Spinal cord (tissue), 9 donors: ENCODE measurements at regions not wholly inside any gene's neighbourhood (a gene's known extent, or its start where the extent isn't known, plus 50 kb on each side); places are given as distances from the start of the nearest gene placed in this dataset.

Experiments used
- DNase-seq, 6 donors: peaks; one replicate each; pipeline versions ENCODE4 v3.0.0 to v3.0.0-alpha.2; 2013 to 2015; ENCODE audit warnings: low spot score in 6 of 6, low read depth in 4 of 6
- H3K27ac ChIP-seq: one replicate; pipeline ENCODE4 v1.5.1; 2013; ENCODE audit warnings: low read depth, low read length, control low read depth
- H3K27me3 ChIP-seq: one replicate; pipeline ENCODE4 v1.6.1; 2013; ENCODE audit warnings: low read length; ENCODE audit not compliant: control insufficient read depth, insufficient read depth
- H3K36me3 ChIP-seq: one replicate; pipeline ENCODE4 v1.6.1; 2013; ENCODE audit warnings: low read length; ENCODE audit not compliant: control insufficient read depth, insufficient read depth
- H3K4me1 ChIP-seq: one replicate; pipeline ENCODE4 v1.6.1; 2013; ENCODE audit warnings: low read length; ENCODE audit not compliant: control insufficient read depth, insufficient read depth
- H3K4me3 ChIP-seq: one replicate; pipeline ENCODE4 v1.5.1; 2013; ENCODE audit warnings: low read depth, low read length, control low read depth
- H3K9me3 ChIP-seq: one replicate; pipeline ENCODE4 v1.6.1; 2013; ENCODE audit warnings: low read length; ENCODE audit not compliant: control insufficient read depth, insufficient read depth
- WGBS: methylation state at CpG from one replicate; pipeline ENCODE4 v1.1.5; 2013; ENCODE audit warnings: missing lambda C conversion rate; ENCODE audit not compliant: insufficient coverage; 5-methylcytosine and 5-hydroxymethylcytosine counted together
- donor health status: healthy.

DNA sequence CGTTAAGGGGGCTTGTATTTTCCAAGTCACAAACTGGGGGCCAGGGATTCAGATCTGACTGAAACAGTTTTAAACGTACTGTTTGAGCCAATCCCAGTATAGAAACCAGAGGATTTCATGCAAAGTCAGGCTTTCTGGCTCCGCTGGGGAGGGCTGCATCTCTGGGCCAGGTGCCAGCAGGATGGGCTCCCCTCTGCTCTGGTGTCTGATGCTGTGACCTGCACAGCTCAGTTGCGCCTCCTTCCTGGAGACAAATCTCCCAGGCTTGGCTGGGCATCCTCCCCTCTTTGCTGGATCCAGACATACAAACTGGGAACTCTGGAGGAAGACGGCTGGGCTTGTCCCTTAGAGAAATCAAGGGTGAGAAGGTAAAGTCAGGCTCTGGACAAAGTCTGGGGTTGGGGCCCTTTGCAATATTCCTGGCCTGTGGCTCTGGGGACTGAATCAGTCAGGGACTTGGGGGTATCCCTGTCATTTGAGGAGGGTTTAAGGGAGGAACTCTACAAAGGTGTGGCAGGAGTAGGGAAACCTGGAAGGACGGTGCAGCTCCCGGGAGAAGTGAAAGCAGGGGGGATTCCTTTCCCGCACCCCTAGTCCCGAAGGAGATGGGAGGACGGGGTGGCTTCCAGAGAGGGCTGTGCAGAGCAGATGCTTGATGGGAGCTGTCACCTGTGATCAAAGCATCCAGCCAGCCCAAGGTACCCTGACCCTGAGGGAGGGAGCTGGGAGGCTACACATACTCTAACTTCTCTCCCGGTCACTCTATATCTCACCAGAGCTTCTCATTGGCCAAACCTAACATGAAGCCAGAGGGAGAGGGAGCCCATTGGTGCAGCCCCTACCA is 114.8 kb upstream of the ATP2B2 start:
- Histone ChIP-seq H3K36me3 (peaks cover 2% of the 10 kb centered on the region), H3K4me1 (peaks cover 12% of the 10 kb centered on the region), H3K4me3 (no peak overlapping the region), H3K27me3 (no peaks in the 10 kb centered on the region), H3K27ac (no peak overlapping the region), H3K9me3 (no peaks in the 10 kb centered on the region)
- DNase-seq = peak in 2 of 6 donors; percentile 50 to 74
- WGBS = 58% methylated on average over 8 of the region's 11 CpGs

DNA sequence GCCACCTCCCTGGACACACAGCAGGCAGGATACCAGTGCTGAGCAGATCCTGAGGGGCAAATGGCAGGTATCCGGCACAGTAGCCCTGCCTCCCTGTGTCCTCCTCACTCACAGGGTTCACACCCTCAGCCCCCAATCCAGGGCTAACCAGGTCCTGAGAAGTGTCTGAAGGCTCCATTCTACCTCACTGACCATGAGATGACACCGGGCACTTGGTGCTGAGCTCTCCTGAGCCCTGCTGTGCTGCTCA is 115.4 kb upstream of the ATP2B2 start:
- Histone ChIP-seq H3K4me1 (peaks cover 12% of the 10 kb centered on the region), H3K4me3 (no peak overlapping the region), H3K9me3 (no peaks in the 10 kb centered on the region), H3K27me3 (no peaks in the 10 kb centered on the region), H3K27ac (no peak overlapping the region), H3K36me3 (peaks cover 2% of the 10 kb centered on the region)
- 59% methylated on average over 2 of the region's 2 CpGs for WGBS
- no peak for DNase-seq

DNA sequence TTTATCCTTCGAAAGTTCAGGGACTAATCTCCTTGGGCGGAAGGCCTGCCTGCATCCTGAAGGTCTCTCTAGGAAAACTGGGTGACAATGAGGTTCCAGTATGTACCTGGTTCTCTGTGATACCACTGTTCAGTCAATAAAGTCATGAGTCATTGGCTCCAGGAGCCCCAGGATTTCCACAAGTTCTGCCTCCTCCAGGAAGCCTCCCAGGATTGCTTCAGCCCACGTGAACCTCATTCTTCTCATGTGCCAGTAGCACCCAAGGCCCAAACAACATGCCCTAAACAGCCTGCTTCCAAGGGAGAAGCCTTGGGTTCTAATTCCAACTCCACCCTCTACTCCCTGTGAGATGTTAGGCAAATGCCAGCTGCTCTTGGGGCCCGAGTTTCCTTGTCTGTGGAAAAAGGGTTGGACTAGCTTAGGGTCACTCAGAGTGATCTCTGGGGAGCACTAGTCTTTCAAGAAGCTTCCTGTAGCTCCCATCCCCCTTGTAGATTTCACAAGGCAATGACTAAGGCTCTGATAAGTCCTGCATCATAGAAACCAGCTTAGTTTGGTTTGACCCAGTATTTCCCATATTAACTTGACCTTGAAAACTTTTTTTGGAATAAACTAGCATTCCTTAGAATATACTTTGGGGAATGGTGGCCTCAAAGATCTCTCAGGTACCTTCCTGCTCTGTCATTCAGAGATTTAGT is 118.3 kb upstream of the ATP2B2 start:
- WGBS = 96% methylated on average over 2 of the region's 4 CpGs

DNA sequence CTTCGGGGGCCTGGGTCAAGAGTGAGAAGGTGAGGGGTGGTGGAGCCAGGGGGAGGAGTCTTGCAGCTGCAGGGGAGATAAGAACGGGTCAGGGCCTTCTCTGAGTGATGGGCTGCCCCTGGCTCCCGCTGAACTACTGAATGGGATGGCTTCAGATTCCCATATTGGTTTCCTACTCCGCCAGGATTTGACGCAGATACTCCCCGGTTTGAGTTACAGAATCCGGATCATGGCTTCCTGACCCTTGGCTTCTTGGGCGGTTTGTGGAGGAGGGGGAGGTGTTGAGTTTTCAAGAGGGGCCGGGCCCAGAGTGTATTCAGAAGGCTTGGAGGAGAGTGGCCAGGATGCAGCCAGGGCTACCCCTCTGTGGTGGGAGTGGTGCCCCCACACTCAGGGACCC is 119.9 kb upstream of the ATP2B2 start:
- H3K9me3 ChIP-seq = no peaks in the 10 kb centered on the region
- WGBS = 69% methylated on average over 7 of the region's 9 CpGs
- H3K4me1 ChIP-seq = peaks cover 12% of the 10 kb centered on the region
- no peaks in the 10 kb centered on the region for H3K36me3 ChIP-seq
- no peaks in the 10 kb centered on the region for H3K27me3 ChIP-seq
- DNase-seq = no peak
- H3K27ac ChIP-seq = no peak overlapping the region
- no peak overlapping the region for H3K4me3 ChIP-seq

More for the DNA sequence above, 118.3 kb upstream of the ATP2B2 start:
- no peaks in the 10 kb centered on the region for H3K27me3 ChIP-seq
- H3K4me3 ChIP-seq = no peak overlapping the region
- no peaks in the 10 kb centered on the region for H3K36me3 ChIP-seq
- H3K27ac ChIP-seq = no peak overlapping the region
- no peak for DNase-seq
- no peaks in the 10 kb centered on the region for H3K9me3 ChIP-seq
- peaks cover 13% of the 10 kb centered on the region for H3K4me1 ChIP-seq

DNA sequence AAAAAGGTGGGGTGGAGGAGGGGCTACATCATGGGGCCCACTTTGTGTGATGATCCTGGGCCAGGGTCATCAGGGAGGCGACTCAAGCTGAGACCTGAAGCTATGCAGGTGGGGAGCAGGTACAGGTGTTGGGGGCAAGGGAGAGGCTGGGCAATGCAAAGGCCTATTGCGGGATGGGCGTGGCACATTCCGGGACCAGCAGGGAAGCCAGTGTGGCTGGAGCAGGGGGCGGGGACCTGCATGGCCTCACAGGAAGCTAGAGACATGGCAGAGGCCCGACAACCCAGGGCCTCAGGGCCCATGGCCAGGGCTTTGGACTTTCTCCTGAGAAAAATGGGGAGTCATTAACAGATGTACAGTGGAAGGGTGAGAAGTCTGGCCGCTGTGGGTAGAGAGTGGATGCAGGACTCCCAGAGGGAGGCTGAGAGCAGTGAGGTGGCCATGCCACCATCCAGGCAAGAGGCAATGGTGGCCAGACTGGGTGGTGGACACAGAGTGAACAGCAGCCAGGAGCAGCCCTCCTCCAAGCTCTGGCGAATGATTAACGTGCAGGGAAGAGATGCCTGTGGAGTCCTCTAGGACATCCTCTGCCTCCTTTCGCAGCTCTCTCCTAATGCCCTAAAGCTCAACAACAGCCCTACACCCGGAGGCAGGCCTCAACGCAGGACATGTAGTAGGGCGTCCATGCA is 122.6 kb upstream of the ATP2B2 start:
- H3K9me3 ChIP-seq = no peaks in the 10 kb centered on the region
- no peaks in the 10 kb centered on the region for H3K27me3 ChIP-seq
- peaks cover 9% of the 10 kb centered on the region for H3K4me1 ChIP-seq
- H3K4me3 ChIP-seq = no peak overlapping the region
- 74% methylated on average over 10 of the region's 13 CpGs for WGBS
- H3K36me3 ChIP-seq = no peaks in the 10 kb centered on the region
- no peak for DNase-seq
- no peak overlapping the region for H3K27ac ChIP-seq

DNA sequence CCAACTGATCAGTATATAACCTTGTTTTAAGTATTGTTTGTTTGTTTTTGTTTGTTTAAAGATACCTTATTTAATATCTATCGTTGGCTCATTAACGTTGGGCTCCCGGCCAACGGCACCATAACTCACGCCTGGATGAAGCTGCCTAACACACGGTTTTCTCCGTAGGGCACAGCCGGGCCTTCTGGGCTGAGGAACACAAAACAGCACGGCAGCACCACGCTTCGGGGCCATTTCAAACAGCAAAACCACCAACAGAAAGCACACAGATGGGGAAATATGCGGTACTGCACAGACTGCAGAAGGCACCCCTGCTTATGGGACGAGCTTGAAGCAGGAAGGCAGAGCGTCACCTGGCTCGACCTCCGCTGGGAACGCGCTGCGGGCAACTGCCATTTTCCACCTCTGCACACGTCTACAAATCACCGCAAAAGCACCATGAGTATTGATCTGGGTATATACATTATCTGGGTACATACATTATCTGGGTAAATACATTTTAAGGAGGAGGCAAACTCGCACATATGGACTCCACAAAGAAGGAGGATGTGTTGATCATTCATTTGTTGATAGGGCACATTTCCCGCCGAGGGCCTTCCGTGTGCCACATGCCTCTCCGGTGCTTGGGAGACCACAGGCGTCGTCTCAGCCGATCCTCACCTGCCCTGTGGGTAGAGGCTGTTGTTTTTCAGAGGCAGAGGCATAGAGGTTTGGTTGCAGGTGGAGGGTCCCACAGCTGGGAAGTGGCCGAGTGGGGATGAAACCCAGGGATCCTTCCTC is 123.7 kb upstream of the ATP2B2 start:
- Histone ChIP-seq H3K4me3 (no peak overlapping the region), H3K36me3 (no peaks in the 10 kb centered on the region), H3K27me3 (no peaks in the 10 kb centered on the region)

DNA sequence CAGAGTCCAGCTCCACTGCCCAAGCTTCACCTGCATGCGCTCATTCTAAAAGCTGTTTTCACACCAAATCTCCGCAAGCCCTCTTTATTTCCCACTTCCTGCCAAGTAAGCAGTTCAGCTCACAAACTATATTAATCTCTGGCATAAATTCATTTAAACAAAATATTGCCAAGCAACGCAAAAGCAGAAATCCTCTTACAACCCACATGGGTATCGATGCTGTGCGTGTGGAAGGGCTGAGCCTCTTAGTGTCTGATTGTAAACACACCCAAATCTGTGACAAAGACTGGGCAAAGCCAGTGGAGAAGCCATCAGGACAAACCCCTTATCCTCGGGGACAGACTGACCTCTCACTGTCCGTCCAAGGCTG is 124.3 kb upstream of the ATP2B2 start:
- Histone ChIP-seq H3K36me3 (no peaks in the 10 kb centered on the region), H3K27me3 (no peaks in the 10 kb centered on the region), H3K4me1 (peaks cover 9% of the 10 kb centered on the region), H3K4me3 (no peak overlapping the region), H3K9me3 (no peaks in the 10 kb centered on the region), H3K27ac (no peak overlapping the region)
- WGBS = 93% methylated on average over 4 of the region's 7 CpGs
- peak in 2 of 6 donors; percentile 69 for DNase-seq

More for the DNA sequence above, 123.7 kb upstream of the ATP2B2 start:
- peak in 2 of 6 donors; percentile 53 to 72 for DNase-seq
- H3K27ac ChIP-seq = no peak overlapping the region
- 69% methylated on average over 20 of the region's 30 CpGs for WGBS
- peaks cover 9% of the 10 kb centered on the region for H3K4me1 ChIP-seq
- no peaks in the 10 kb centered on the region for H3K9me3 ChIP-seq

DNA sequence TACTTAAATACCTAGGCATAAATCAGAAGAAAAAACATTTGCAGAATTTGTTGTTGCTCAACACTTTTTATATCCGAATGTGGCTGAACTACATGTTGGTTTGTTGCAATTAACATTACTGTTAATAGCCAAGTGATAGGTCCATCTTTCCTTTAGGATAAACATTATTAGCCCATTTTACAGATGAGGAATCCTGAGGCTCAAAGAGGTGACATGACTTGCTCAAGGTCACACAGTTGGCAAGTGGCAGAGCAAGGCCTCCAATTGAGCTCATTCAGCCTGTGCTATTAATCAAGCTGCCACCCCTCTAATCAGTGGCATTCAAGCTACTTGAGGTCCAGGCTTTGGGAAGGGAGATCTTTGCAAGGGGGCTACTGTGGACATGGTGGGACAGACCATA is 125.8 kb upstream of the ATP2B2 start:
- no peak for DNase-seq
- Histone ChIP-seq H3K4me1 (peaks cover 20% of the 10 kb centered on the region), H3K36me3 (no peaks in the 10 kb centered on the region), H3K4me3 (no peak overlapping the region), H3K27ac (no peak overlapping the region), H3K27me3 (no peaks in the 10 kb centered on the region), H3K9me3 (no peaks in the 10 kb centered on the region)
- no CpG with 5 or more reads among the region's 1 CpG for WGBS

DNA sequence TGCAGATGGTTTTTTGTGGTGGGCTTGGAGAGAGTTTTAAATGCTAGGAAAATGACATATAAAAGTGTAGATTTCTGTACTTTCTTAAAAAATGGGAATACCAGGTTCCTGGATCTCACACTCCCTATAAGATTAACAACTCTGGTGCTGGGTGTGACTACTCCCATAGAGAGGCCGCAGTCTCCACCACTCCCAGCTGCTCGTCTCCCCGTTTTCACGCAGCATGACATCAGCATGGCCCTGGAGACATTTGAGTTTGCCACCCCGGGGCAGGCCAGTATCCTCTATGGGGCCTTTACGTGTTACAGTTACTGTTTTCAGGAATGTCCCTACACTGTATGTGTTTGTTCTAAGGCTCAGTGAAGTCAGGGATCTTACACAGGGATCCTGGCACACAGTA is 126.7 kb upstream of the ATP2B2 start:
- Histone ChIP-seq H3K4me1 (peaks cover 20% of the 10 kb centered on the region), H3K27ac (no peak overlapping the region), H3K9me3 (no peaks in the 10 kb centered on the region), H3K36me3 (no peaks in the 10 kb centered on the region), H3K4me3 (no peak overlapping the region), H3K27me3 (no peaks in the 10 kb centered on the region)
- no peak for DNase-seq
- 89% methylated on average over 6 of the region's 6 CpGs for WGBS
